Right lobe of liver (tissue), 4 donors: ENCODE measurements at regions not wholly inside any gene's neighbourhood (a gene's known extent, or its start where the extent isn't known, plus 50 kb on each side); places are given as distances from the start of the nearest gene placed in this dataset.
"Not testable (repeated sequence)": the region's sequence is repeated elsewhere in the genome, so short reads cannot be mapped to it uniquely, and the experiment has no call there.

Experiments used
- POLR2A ChIP-seq: fragments of 450-650 bp; IDR thresholded peaks from one replicate; pipeline ENCODE4 v1.6.1; 2017; ENCODE audit warnings: antibody characterized with exemption, mild to moderate bottlenecking
- TF ChIP-seq, protein P1 (sequence below), 4 donors: fragments of 200-600 bp in 3 of 4; fragments of 450-650 bp in 1 of 4; IDR thresholded peaks; one replicate each; pipeline versions ENCODE4 v1.5.1 to v1.8.0; 2016 to 2022; ENCODE audit warnings: antibody characterized with exemption in 4 of 4, mild to moderate bottlenecking in 2 of 4
- donor health status: DM: no; HTN: no; CAD: no.
- donor health status: DM: no; HTN: no; CAD: no.
- donor health status: DM: no; HTN: yes; CAD: no.

DNA sequence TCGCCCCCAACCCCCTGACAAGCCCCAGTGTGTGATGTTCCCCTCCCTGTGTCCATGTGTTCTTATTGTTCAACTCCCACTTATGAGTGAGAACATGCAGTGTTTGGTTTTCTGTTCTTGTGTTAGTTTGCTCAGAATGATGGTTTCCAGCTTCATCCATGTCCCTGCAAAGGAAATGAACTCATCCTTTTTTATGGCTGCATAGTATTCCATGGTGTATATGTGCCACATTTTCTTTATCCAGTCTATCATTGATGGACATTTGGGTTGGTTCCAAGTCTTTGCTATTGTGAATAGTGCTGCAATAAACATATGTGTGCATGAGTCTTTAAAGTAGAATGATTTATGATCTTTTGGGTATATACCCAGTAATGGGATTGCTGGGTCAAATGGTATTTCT is 107.5 kb downstream of the UTP18 start:
- TF ChIP-seq, protein P1, sequence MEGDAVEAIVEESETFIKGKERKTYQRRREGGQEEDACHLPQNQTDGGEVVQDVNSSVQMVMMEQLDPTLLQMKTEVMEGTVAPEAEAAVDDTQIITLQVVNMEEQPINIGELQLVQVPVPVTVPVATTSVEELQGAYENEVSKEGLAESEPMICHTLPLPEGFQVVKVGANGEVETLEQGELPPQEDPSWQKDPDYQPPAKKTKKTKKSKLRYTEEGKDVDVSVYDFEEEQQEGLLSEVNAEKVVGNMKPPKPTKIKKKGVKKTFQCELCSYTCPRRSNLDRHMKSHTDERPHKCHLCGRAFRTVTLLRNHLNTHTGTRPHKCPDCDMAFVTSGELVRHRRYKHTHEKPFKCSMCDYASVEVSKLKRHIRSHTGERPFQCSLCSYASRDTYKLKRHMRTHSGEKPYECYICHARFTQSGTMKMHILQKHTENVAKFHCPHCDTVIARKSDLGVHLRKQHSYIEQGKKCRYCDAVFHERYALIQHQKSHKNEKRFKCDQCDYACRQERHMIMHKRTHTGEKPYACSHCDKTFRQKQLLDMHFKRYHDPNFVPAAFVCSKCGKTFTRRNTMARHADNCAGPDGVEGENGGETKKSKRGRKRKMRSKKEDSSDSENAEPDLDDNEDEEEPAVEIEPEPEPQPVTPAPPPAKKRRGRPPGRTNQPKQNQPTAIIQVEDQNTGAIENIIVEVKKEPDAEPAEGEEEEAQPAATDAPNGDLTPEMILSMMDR (IDR thresholded peaks at IDR 0.05), result not testable (repeated sequence)
- not testable (repeated sequence) for TF ChIP-seq POLR2A
